ENCODE measurements at regions not wholly inside any gene's neighbourhood (a gene's known extent, or its start where the extent isn't known, plus 50 kb on each side); places are given as distances from the start of the nearest gene placed in this dataset.

- Histone ChIP-seq H3K9me3 (ENCODE audit: low read depth, low read length, poor library complexity, severe bottlenecking) (no peaks in the 10 kb centered on the region), H3K27ac (ENCODE audit: low read depth, low read length, poor library complexity, severe bottlenecking) (no peak overlapping the region), H3K4me3 (ENCODE audit: low read depth, low read length, poor library complexity, severe bottlenecking) (no peak overlapping the region), H3K36me3 (ENCODE audit: insufficient read depth, low read length, poor library complexity, severe bottlenecking) (no peaks in the 10 kb centered on the region), H3K27me3 (replicated peaks; ENCODE audit: insufficient read depth, low read depth, low read length, poor library complexity) (no peaks in the 10 kb centered on the region), H3K4me1 (ENCODE audit: insufficient read depth, low read length, poor library complexity, severe bottlenecking) (no peaks in the 10 kb centered on the region)
- ChIA-PET POLR2A (ENCODE audit: low non-redundant PET) (no interaction called here), CTCF (no interaction called here)
- intact Hi-C loops (cut with micrococcal nuclease; ENCODE audit: unreplicated experiment), result no loop called here
- DNase-seq (ENCODE audit: low spot score), result no peak
- TF ChIP-seq CTCF (conservative IDR thresholded peaks at IDR 0.05; ENCODE audit: low read depth, low read length) (no peak), EZH2 (IDR thresholded peaks at IDR 0.05; ENCODE audit: borderline replicate concordance, low read depth, low read length, poor library complexity, severe bottlenecking) (no peak)
- no TSS peak for BruUV-seq (replicated peaks)
Measured at GRCh38 chr10:78577712-78578111, 491.1 kb upstream of the ZMIZ1 start.

DNA sequence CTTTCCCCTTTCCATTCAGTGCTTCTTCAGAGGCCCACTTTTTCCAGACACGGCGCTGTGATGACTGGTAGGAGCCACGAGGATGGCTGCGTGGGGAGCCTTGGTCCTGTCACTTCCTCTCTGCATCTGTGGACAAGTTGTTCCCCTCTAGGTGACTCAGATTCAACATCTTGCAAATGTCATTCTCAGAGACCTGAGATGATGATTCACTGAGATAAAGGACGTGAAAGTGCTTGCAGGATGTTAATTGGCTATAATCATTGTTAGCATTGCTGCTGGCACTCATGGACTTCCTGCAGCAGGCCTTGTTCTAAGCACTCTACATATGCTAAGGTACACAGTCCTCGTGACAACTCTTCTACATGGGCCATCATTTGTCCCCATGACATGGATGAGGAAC is 489.8 kb upstream of the ZMIZ1 start:
- H3K9me3 ChIP-seq (ENCODE audit: low read depth, low read length, poor library complexity, severe bottlenecking), result no peaks in the 10 kb centered on the region
- CTCF ChIA-PET, result no interaction called here
- no TSS peak for BruUV-seq (replicated peaks)
- H3K4me3 ChIP-seq (ENCODE audit: low read depth, low read length, poor library complexity, severe bottlenecking), result no peak overlapping the region
- POLR2A ChIA-PET (ENCODE audit: low non-redundant PET), result no interaction called here
- no peaks in the 10 kb centered on the region for H3K4me1 ChIP-seq (ENCODE audit: insufficient read depth, low read length, poor library complexity, severe bottlenecking)
- no peak for TF ChIP-seq CTCF (conservative IDR thresholded peaks at IDR 0.05; ENCODE audit: low read depth, low read length)
- TF ChIP-seq EZH2 (IDR thresholded peaks at IDR 0.05; ENCODE audit: borderline replicate concordance, low read depth, low read length, poor library complexity, severe bottlenecking), result no peak
- no peaks in the 10 kb centered on the region for H3K27me3 ChIP-seq (replicated peaks; ENCODE audit: insufficient read depth, low read depth, low read length, poor library complexity)
- DNase-seq (ENCODE audit: low spot score), result no peak
- no peak overlapping the region for H3K27ac ChIP-seq (ENCODE audit: low read depth, low read length, poor library complexity, severe bottlenecking)
- intact Hi-C loops (cut with micrococcal nuclease; ENCODE audit: unreplicated experiment), result no loop called here
- H3K36me3 ChIP-seq (ENCODE audit: insufficient read depth, low read length, poor library complexity, severe bottlenecking), result no peaks in the 10 kb centered on the region

DNA sequence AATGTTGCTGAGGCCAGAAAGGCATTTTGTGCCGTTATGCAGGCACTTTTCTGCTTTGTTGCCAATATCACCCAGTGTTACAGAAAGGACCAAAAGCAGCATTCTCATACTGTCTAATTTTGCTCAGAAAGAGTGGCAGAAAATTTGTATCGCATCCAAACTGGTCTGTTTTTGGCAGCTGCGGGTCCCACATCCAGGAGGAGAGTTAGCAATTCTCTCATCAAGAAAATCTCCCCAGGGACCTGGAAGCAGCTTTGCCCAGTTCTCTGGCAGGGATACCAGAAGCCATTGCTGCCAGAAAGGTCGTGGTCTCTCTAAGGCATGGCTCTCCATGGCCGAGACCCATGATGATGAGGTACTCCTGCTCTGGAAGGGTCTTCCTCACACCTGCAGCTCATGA is 489.2 kb upstream of the ZMIZ1 start:
- Histone ChIP-seq H3K4me3 (ENCODE audit: low read depth, low read length, poor library complexity, severe bottlenecking) (no peak overlapping the region), H3K4me1 (ENCODE audit: insufficient read depth, low read length, poor library complexity, severe bottlenecking) (no peaks in the 10 kb centered on the region), H3K36me3 (ENCODE audit: insufficient read depth, low read length, poor library complexity, severe bottlenecking) (no peaks in the 10 kb centered on the region), H3K27me3 (replicated peaks; ENCODE audit: insufficient read depth, low read depth, low read length, poor library complexity) (no peaks in the 10 kb centered on the region), H3K9me3 (ENCODE audit: low read depth, low read length, poor library complexity, severe bottlenecking) (no peaks in the 10 kb centered on the region), H3K27ac (ENCODE audit: low read depth, low read length, poor library complexity, severe bottlenecking) (no peak overlapping the region)
- ChIA-PET CTCF (no interaction called here), POLR2A (ENCODE audit: low non-redundant PET) (no interaction called here)
- TF ChIP-seq CTCF (conservative IDR thresholded peaks at IDR 0.05; ENCODE audit: low read depth, low read length) (no peak), EZH2 (IDR thresholded peaks at IDR 0.05; ENCODE audit: borderline replicate concordance, low read depth, low read length, poor library complexity, severe bottlenecking) (no peak)
- DNase-seq (ENCODE audit: low spot score), result no peak
- no TSS peak for BruUV-seq (replicated peaks)
- intact Hi-C loops (cut with micrococcal nuclease; ENCODE audit: unreplicated experiment), result no loop called here
